IPS-18a (cell line): ENCODE measurements at regions not wholly inside any gene's neighbourhood (a gene's known extent, or its start where the extent isn't known, plus 50 kb on each side); places are given as distances from the start of the nearest gene placed in this dataset.

Experiments used
- H3K27ac ChIP-seq: one replicate; pipeline ENCODE4 v1.5.1; 2013; ENCODE audit warnings: low read length
- H3K27me3 ChIP-seq: one replicate; pipeline ENCODE4 v1.6.1; 2013; ENCODE audit warnings: mild to moderate bottlenecking, low read length; ENCODE audit not compliant: control insufficient read depth, insufficient read depth
- H3K36me3 ChIP-seq: one replicate; pipeline ENCODE4 v1.6.1; 2013; ENCODE audit warnings: low read depth, low read length; ENCODE audit not compliant: control insufficient read depth
- H3K4me1 ChIP-seq: one replicate; pipeline ENCODE4 v1.6.1; 2013; ENCODE audit warnings: low read depth, low read length; ENCODE audit not compliant: control insufficient read depth
- H3K4me3 ChIP-seq: one replicate; pipeline ENCODE4 v1.5.1; 2013; ENCODE audit warnings: low read length
- H3K9ac ChIP-seq: one replicate; pipeline ENCODE4 v1.6.1; 2013; ENCODE audit warnings: mild to moderate bottlenecking, low read length, moderate library complexity
- H3K9me3 ChIP-seq: one replicate; pipeline ENCODE4 v1.6.1; 2013; ENCODE audit warnings: low read depth, low read length; ENCODE audit not compliant: control insufficient read depth

DNA sequence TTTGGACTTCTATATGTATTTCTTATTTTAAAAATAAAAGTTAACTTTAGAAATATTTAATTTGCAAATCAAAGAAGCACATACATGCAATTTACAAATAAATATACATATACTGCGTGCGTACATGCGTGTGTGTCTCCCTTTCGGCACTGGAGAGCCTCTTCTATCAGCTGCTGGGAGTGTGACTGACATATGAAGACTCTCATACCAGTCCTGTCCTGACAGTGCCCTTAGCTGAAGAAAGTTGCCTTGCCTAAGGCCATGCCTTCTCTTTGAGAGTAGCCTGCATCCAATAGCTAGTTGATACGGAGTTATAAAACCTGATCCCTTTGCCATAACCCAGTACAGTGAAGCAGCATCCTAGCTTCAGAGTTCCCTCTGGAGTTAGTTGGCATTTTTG, 282.4 kb upstream of the NEGR1 start:
- Histone ChIP-seq H3K27me3 (no peaks in the 10 kb centered on the region), H3K4me1 (peaks cover 6% of the 10 kb centered on the region), H3K36me3 (no peaks in the 10 kb centered on the region)

DNA sequence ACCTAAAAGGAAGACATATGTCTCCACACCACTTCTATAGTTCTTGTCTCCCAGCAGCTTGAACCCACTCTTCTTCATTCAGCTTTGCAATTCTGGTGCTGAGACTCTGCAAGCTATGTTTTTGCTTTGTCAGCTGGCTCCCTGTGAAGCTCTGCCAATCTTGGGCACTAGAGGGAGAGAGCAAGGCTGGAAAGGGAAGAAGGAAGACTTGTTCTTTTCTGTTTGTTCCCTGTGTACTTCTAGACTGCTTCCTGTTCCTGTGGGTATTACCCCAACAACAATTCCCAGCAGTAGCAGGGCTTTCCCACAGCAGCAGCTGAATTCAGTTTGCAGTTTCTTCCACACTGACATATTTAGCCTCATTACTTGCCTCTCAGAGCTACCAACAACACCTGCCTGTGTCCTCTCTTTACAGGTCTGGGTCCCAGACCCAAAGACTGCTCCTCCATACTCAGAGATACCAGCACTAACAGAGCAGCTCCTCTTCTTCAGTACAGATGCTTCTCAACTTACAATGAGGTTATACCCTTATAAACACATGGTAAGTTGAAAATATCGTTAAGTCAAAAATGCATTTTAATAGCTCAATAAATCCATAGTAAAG, 275.2 kb upstream of the NEGR1 start:
- Histone ChIP-seq H3K9ac (no peak overlapping the region), H3K4me1 (no peaks in the 10 kb centered on the region), H3K9me3 (no peaks in the 10 kb centered on the region), H3K4me3 (no peak overlapping the region), H3K36me3 (no peaks in the 10 kb centered on the region), H3K27me3 (no peaks in the 10 kb centered on the region), H3K27ac (no peak overlapping the region)

More for the DNA sequence above, 282.4 kb upstream of the NEGR1 start:
- H3K4me3 ChIP-seq, result no peak overlapping the region
- no peak overlapping the region for H3K9ac ChIP-seq
- no peaks in the 10 kb centered on the region for H3K9me3 ChIP-seq
- H3K27ac ChIP-seq, result no peak overlapping the region

DNA sequence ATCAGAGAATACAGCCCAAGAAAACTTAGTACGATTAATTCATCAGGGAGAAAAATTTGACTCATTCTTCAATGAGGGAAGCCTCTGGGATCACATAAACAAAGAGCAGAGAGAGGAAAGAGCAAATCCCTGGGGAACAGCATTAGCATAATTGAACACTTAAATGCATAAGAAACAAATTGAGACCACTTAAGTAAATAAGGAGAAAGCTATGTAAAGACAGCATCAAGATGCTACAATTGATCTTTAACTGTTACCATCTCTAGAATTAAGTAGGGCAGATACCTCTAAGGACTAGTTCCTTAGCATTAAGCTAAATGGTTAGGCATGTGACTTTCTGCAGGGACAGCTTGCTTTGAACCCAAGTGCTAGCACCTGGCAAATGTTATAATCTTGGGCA, 265.1 kb upstream of the NEGR1 start:
- no peak overlapping the region for H3K27ac ChIP-seq
- H3K4me3 ChIP-seq, result no peak overlapping the region
- H3K4me1 ChIP-seq, result peaks cover 21% of the 10 kb centered on the region
- H3K36me3 ChIP-seq, result no peaks in the 10 kb centered on the region
- H3K9ac ChIP-seq, result no peak overlapping the region
- no peaks in the 10 kb centered on the region for H3K27me3 ChIP-seq
- no peaks in the 10 kb centered on the region for H3K9me3 ChIP-seq

DNA sequence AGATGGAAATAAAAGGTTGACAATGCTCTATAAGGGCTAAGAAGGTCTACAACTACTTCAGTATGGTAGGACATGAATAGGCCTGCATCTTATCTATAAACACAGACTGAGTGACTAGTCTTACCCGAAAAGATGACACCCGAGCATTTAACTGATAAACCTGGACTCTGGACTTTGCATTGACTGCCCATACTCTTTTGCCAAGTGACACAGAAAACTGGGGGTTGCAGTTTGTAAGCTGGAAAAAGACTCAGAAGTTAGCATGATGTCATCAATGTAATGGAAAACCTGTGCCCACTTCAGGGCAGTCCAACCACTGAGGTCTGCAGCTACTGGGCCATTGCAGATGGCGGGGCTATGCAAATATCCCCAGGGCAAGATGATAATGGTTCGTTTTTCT, 258.3 kb upstream of the NEGR1 start:
- Histone ChIP-seq H3K9ac (no peak overlapping the region), H3K27ac (no peak overlapping the region), H3K9me3 (no peaks in the 10 kb centered on the region), H3K27me3 (no peaks in the 10 kb centered on the region), H3K36me3 (no peaks in the 10 kb centered on the region), H3K4me1 (no peaks in the 10 kb centered on the region), H3K4me3 (no peak overlapping the region)

DNA sequence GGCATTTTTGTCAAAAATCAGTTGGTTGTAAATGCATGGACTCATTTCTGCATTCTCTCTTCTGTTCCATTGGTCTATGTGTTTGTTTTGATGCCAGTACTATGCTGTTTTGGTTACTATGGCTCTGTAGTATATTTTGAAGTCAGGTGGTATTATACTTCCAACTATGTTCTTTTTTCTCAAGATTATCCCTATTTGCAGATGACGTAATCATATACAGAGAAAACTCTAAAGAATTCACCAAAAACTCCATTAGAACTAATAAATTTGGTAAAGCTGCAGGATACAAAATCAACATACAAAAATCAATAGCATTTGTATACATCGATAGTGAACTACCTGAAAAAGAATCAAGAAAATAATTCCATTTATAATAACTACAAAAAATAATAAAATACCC, 253.1 kb upstream of the NEGR1 start:
- Histone ChIP-seq H3K27ac (no peak overlapping the region), H3K36me3 (no peaks in the 10 kb centered on the region), H3K4me3 (no peak overlapping the region), H3K9ac (no peak overlapping the region), H3K27me3 (no peaks in the 10 kb centered on the region), H3K9me3 (no peaks in the 10 kb centered on the region), H3K4me1 (no peaks in the 10 kb centered on the region)

DNA sequence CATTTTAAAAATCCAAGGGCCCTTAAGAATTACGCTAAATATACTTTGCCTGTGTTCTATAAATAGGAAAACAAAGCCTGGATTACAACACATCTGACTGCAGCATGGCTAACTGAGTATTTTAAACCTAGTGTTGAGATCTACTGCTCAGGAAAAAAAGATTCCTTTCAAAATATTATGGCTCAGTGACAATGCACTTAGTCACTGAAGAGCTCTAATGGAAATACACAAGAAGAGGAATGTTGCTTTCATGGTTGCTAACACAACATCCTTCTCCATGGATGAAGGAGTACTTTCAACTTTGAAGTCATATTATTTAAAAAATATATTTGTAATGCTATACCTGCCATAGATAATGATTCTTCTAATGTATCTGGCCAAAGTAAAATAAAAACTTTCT, 248.3 kb upstream of the NEGR1 start:
- Histone ChIP-seq H3K4me3 (no peak overlapping the region), H3K36me3 (no peaks in the 10 kb centered on the region), H3K4me1 (no peaks in the 10 kb centered on the region), H3K27ac (no peak overlapping the region), H3K9ac (no peak overlapping the region), H3K27me3 (no peaks in the 10 kb centered on the region), H3K9me3 (no peaks in the 10 kb centered on the region)

DNA sequence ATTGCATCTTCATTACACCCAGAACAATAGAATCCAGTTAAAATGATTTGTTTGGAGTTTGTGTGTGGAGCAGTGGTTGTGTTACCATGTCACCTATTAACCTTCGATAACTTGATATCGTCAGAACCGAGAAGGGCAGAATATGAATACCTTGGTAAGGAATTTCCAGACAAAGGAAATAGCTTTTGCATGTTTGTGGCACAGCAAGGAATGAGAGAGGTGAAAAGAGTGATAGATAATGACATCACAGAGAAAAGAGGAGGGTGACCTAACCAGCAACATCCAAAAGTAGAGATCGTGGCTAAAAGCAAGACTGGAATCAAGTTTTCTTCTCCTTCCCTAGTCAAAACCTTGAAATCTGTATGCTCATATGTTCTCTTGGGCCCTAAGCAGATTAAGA, 244.6 kb upstream of the NEGR1 start:
- no peak overlapping the region for H3K4me3 ChIP-seq
- H3K9ac ChIP-seq, result no peak overlapping the region
- H3K9me3 ChIP-seq, result no peaks in the 10 kb centered on the region
- H3K36me3 ChIP-seq, result no peaks in the 10 kb centered on the region
- no peaks in the 10 kb centered on the region for H3K4me1 ChIP-seq
- no peaks in the 10 kb centered on the region for H3K27me3 ChIP-seq
- no peak overlapping the region for H3K27ac ChIP-seq

DNA sequence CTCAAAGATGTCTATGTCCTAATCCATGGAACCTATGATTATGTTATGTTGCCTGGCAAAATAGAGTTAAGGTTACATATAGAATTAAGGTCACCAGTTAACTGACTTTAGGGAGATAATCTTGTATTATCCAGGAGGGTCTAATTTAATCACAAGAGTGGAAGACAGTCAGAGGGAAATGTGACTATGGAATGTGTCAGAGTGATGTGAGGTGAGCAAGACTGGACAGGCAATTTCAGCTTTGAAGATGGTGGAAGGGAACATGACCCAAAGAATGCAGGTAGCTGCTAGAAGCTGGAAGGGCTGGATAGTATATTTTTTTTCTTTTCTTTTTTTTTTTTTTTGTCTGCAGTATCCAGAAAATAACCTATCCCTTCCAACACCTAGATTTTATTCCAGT, 241.7 kb upstream of the NEGR1 start:
- H3K27ac ChIP-seq, result no peak overlapping the region
- no peaks in the 10 kb centered on the region for H3K27me3 ChIP-seq
- H3K36me3 ChIP-seq, result no peaks in the 10 kb centered on the region
- H3K9me3 ChIP-seq, result no peaks in the 10 kb centered on the region
- no peaks in the 10 kb centered on the region for H3K4me1 ChIP-seq
- H3K9ac ChIP-seq, result no peak overlapping the region
- H3K4me3 ChIP-seq, result no peak overlapping the region

DNA sequence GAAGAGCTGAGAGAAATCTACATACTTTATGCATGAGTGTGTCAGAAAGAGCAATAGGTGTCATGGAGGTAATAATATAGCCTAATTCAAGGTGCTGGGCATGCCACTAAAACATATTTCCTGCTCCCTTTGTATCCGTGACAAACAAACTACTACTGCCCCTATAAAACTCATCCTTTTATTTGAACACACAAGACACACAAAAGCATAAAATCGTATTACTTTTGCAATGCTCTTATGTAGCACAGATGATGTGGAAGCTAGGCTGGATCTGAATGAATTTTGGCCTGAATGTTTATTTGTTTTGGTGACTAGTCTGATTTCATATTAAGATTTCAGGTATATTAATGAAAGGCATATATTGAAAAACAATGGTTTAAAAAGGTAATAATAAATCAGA, 239.3 kb upstream of the NEGR1 start:
- Histone ChIP-seq H3K4me1 (no peaks in the 10 kb centered on the region), H3K27me3 (no peaks in the 10 kb centered on the region), H3K27ac (no peak overlapping the region), H3K9ac (no peak overlapping the region), H3K4me3 (no peak overlapping the region), H3K36me3 (no peaks in the 10 kb centered on the region), H3K9me3 (no peaks in the 10 kb centered on the region)

DNA sequence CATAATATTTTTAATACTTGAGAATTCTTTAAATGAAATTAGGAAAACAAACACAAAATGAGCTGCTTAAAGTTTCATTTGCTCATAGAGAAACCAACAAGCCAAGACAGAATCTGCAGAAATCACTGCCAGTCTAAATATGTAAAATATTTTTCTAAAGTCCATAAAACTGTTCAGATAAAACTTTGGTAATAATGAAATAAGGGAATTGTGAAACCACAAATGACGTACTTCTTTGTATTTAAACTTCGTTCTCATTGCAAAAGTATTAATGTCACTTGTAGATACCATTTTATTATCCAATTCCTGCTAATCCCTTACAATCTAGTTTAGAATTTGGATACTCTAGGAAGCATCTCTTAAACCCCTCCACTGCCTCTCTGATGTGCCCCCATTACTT, 234.5 kb upstream of the NEGR1 start:
- Histone ChIP-seq H3K9me3 (no peaks in the 10 kb centered on the region), H3K4me3 (no peak overlapping the region), H3K9ac (no peak overlapping the region), H3K27me3 (no peaks in the 10 kb centered on the region), H3K4me1 (peaks cover 4% of the 10 kb centered on the region), H3K36me3 (no peaks in the 10 kb centered on the region), H3K27ac (no peak overlapping the region)

DNA sequence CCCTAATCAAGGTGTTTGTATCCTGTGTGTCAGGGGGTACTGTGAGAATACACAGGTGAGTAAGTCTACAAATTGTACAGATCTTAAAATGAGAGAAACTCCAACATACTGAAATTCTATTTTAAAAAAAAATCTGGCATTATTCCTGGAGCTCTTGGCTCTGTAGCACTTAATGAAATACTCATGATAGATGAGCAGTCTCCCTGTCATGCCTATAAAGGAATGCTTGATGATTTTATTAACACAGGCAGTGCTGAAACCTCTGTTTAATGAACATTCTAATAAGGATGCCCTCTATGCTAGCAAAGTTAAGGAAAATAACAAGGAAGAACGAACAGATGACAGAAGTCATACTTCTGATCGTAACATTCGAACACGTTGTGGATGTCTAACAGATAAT, 233.9 kb upstream of the NEGR1 start:
- H3K36me3 ChIP-seq, result no peaks in the 10 kb centered on the region
- peaks cover 8% of the 10 kb centered on the region for H3K4me1 ChIP-seq
- H3K27me3 ChIP-seq, result no peaks in the 10 kb centered on the region
- H3K4me3 ChIP-seq, result no peak overlapping the region
- H3K9me3 ChIP-seq, result no peaks in the 10 kb centered on the region
- H3K27ac ChIP-seq, result no peak overlapping the region
- no peak overlapping the region for H3K9ac ChIP-seq

DNA sequence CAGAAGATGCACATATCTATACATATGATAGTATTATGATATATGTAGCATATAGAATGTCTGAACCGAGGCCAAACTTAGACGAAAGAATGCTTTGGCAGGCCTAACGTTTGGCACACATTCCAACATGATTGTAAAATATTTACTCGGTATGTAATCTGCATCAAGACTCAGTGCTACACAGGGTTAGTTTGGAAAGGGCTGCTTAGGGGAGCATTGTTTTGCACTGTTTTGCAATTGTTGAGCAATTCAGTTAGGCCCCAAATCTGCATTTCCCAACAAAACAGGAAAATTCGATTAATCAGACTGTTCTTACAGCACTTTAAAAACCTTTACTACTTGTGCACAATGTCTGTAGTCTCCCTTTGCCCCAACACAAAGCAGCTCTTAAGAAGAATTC, 216.0 kb upstream of the NEGR1 start:
- Histone ChIP-seq H3K4me3 (no peak overlapping the region), H3K4me1 (peaks cover 3% of the 10 kb centered on the region), H3K27ac (no peak overlapping the region), H3K27me3 (no peaks in the 10 kb centered on the region), H3K9ac (no peak overlapping the region), H3K9me3 (no peaks in the 10 kb centered on the region), H3K36me3 (no peaks in the 10 kb centered on the region)
